Lower leg skin (tissue), 4 donors: ENCODE measurements at regions not wholly inside any gene's neighbourhood (a gene's known extent, or its start where the extent isn't known, plus 50 kb on each side); places are given as distances from the start of the nearest gene placed in this dataset.
"Not testable (repeated sequence)": the region's sequence is repeated elsewhere in the genome, so short reads cannot be mapped to it uniquely, and the experiment has no call there.

Source experiments
- DNase-seq, 2 donors: peaks; one replicate each; pipeline ENCODE4 v3.0.0-alpha.2; 2019; ENCODE audit warnings: low spot score in 2 of 2
- H3K4me3 ChIP-seq: fragments of 200-600 bp; sonication (generic); 2 replicates; pipeline ENCODE4 v1.5.1; 2017; ENCODE audit warnings: mild to moderate bottlenecking, low read depth; ENCODE audit not compliant: poor library complexity, severe bottlenecking
- POLR2A ChIP-seq, 2 donors: fragments of 450-650 bp; IDR thresholded peaks; one replicate each; pipeline ENCODE4 v1.6.1; 2016 to 2017; ENCODE audit warnings: antibody characterized with exemption in 2 of 2, mild to moderate bottlenecking in 1 of 2, moderate library complexity in 1 of 2
- WGBS, 2 donors: methylation state at CpG; one replicate each; pipeline ENCODE4 v1.1.5; 2018; 5-methylcytosine and 5-hydroxymethylcytosine counted together
- intact Hi-C: fragments of 100-400 bp; cut with DNase I; formaldehyde crosslinking; loops from one replicate; pipeline ENCODE4 v1.15.0; 2023; ENCODE audit warnings: low total_unique reads
- TF ChIP-seq, protein P1 (sequence below), 3 donors: fragments of 450-650 bp; IDR thresholded peaks; one replicate each; pipeline ENCODE4 v1.5.1; 2016; ENCODE audit warnings: antibody characterized with exemption in 3 of 3, mild to moderate bottlenecking in 3 of 3, moderate library complexity in 2 of 3

DNA sequence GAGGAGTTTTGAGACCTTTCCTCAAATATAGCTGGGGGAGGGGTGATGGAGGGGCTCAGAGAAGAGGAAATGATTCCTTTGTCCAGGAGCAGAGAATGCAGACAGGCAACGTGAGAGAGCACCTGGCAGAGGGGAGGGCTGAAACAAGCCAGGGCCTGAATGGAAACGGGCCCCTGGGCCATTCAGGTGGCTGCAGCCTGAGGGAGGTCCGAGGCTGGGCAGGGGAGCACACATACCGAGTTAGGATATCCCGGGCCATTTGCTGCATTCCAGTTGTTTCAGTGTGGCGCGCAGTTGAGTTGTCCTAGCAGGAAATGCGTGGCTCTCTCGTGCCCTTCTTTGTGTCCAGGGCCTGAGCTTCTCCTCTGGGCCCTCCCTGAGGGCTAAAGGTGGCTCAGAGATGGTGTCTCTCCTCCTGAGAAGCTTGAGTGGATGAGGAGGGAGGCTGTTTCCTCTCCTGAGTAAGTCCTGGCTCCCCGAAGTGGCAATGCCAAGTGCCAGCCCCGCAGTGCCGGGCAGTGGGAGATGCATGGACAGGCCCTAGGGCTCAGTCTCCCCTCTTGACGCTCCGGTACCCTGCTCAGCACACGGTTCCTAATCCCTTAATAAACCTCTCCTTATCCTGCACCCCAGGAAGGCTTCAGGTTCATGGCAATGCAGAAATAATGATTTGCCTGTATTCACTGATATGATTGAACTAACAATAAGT is 85.5 kb upstream of the VRK1 start:
- no peak overlapping the region for H3K4me3 ChIP-seq
- no peak for TF ChIP-seq POLR2A (IDR thresholded peaks at IDR 0.05)
- TF ChIP-seq, protein P1, sequence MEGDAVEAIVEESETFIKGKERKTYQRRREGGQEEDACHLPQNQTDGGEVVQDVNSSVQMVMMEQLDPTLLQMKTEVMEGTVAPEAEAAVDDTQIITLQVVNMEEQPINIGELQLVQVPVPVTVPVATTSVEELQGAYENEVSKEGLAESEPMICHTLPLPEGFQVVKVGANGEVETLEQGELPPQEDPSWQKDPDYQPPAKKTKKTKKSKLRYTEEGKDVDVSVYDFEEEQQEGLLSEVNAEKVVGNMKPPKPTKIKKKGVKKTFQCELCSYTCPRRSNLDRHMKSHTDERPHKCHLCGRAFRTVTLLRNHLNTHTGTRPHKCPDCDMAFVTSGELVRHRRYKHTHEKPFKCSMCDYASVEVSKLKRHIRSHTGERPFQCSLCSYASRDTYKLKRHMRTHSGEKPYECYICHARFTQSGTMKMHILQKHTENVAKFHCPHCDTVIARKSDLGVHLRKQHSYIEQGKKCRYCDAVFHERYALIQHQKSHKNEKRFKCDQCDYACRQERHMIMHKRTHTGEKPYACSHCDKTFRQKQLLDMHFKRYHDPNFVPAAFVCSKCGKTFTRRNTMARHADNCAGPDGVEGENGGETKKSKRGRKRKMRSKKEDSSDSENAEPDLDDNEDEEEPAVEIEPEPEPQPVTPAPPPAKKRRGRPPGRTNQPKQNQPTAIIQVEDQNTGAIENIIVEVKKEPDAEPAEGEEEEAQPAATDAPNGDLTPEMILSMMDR (IDR thresholded peaks at IDR 0.05): no peak
- 71 to 75% methylated on average over 14 to 15 of the region's 15 CpGs for WGBS, 2 donors
- DNase-seq: no peak
- intact Hi-C loops: no loop called here

DNA sequence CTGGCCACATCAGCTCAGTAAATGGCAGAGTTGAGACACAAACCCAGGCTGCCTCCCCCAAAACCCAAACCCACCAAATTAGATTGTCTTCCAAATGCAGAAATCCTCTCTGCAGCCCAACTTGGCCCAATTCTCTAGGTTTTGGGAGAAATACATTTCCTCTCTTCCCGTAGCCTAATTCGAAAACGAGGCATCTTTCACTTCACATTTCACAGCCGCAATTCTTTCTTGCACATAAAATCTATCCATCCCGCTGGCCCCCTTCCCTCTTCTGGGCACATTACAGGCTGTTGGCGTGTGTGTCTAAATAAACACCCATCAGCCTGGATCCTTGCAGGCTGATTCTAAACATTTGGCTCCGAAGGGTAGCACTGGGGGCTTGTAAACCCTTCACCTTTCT is 83.8 kb upstream of the VRK1 start:
- WGBS, 2 donors: 54 to 70% methylated on average over 7 of the region's 7 CpGs
- TF ChIP-seq, protein P1 (IDR thresholded peaks at IDR 0.05): no peak
- no peak for TF ChIP-seq POLR2A (IDR thresholded peaks at IDR 0.05)
- DNase-seq: no peak
- intact Hi-C loops: no loop called here
- no peak overlapping the region for H3K4me3 ChIP-seq

- intact Hi-C loops, DNase-seq, H3K4me3 ChIP-seq: not testable (repeated sequence)
- WGBS, 2 donors: 79 to 88% methylated on average over 10 of the region's 10 CpGs
Measured at GRCh38 chr14:96714537-96714936, 82.6 kb upstream of the VRK1 start.

DNA sequence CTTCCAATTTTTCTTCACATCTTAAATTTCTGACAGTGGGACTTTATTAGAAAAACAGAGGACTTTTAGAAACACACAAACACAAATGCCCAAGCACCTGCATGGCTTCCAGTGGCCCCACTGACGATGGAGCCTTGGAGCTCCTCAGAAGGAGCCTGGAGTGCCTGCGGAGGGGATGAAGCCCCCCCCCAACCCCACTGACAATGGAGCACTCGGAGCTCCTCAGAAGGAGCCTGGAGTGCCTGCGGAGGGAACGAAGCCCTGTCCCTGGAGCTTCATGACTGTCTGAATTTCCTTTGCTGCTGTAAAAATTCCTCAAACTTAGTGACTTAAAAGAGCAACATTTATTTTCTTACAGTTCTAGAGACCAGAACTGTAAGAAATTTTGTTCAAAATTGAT is 80.1 kb upstream of the VRK1 start:
- H3K4me3 ChIP-seq: no peak overlapping the region
- WGBS, 2 donors: 87 to 88% methylated on average over 5 of the region's 5 CpGs
- TF ChIP-seq POLR2A (IDR thresholded peaks at IDR 0.05): no peak
- TF ChIP-seq, protein P1 (IDR thresholded peaks at IDR 0.05): no peak
- intact Hi-C loops: no loop called here
- DNase-seq: no peak

DNA sequence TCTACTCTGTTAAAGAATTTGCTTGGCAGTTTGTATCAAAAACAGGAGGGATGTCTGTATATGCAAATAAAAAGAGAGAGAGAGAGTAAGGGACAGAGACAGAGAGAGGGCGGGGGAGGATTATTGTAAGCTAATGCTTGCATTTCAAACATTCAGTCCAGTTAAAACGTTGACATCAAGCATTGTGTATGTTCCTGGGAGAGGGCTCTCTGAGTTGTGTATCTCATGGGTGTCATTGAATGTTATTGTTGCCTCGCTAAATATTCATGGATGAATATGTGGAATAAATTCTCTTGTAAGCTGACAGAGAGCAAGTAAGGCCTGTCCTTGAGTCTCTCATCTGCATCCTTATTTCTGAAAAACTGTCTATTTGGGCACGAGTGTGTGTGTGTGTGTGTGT is 78.8 kb upstream of the VRK1 start:
- TF ChIP-seq, protein P1 (IDR thresholded peaks at IDR 0.05): no peak
- TF ChIP-seq POLR2A (IDR thresholded peaks at IDR 0.05): no peak
- intact Hi-C loops: no loop called here
- DNase-seq: no peak
- 66 to 68% methylated on average over 4 of the region's 4 CpGs for WGBS, 2 donors
- no peak overlapping the region for H3K4me3 ChIP-seq

- intact Hi-C loops, DNase-seq, H3K4me3 ChIP-seq: not testable (repeated sequence)
- 78 to 83% methylated on average over 6 of the region's 6 CpGs for WGBS, 2 donors
Measured at GRCh38 chr14:96720702-96721101, 76.5 kb upstream of the VRK1 start.

DNA sequence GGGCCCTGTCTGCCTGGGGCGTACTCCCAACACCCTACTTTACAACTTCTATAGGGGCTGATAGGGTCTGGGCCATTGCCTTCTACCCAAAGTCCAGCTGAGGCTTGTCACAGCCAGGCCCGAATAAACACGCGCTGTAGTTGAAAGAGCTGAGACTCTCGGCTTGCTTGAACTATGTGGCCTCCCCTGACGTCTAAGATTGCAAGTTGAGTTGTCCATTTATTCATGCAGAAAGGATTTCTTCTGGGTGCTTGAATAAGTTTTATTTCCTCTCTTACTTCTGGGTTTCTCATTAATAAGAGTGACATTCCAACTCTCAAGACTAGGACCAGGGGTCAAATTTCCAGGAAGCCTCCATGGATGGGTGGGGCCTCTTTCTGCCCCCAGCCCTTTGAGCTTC is 74.4 kb upstream of the VRK1 start:
- no peak overlapping the region for H3K4me3 ChIP-seq
- no peak for TF ChIP-seq POLR2A (IDR thresholded peaks at IDR 0.05)
- TF ChIP-seq, protein P1 (IDR thresholded peaks at IDR 0.05): no peak
- WGBS, 2 donors: 83 to 85% methylated on average over 6 of the region's 6 CpGs
- intact Hi-C loops: no loop called here
- no peak for DNase-seq
